MM.1S (cell line): ENCODE measurements at regions not wholly inside any gene's neighbourhood (a gene's known extent, or its start where the extent isn't known, plus 50 kb on each side); places are given as distances from the start of the nearest gene placed in this dataset.

Source experiments
- DNase-seq: peaks from one replicate; pipeline ENCODE4 v3.0.0-alpha.2; 2015
- H2AFZ ChIP-seq: fragments of 300-600 bp; sonication (generic); 2 replicates; pipeline ENCODE4 v1.6.0; 2016; ENCODE audit warnings: antibody characterized with exemption, low read length
- H3F3A ChIP-seq: fragments of 300-600 bp; sonication (generic); 2 replicates; pipeline ENCODE4 v1.6.1; 2016; ENCODE audit warnings: mild to moderate bottlenecking, antibody characterized with exemption, low read length, moderate library complexity, mixed read lengths; ENCODE audit not compliant: insufficient read depth
- H3K27ac ChIP-seq: fragments of 300-600 bp; sonication (generic); 2 replicates; pipeline ENCODE4 v1.5.1; 2016; ENCODE audit warnings: mild to moderate bottlenecking, low read length
- H3K27me3 ChIP-seq: fragments of 300-600 bp; sonication (generic); replicated peaks from 2 replicates; pipeline ENCODE4 v1.6.0; 2016; ENCODE audit warnings: low read length; ENCODE audit not compliant: insufficient read depth
- H3K36me3 ChIP-seq: fragments of 300-600 bp; sonication (generic); replicated peaks from 2 replicates; pipeline ENCODE4 v1.6.1; 2016; ENCODE audit warnings: mild to moderate bottlenecking, low read length, mixed read lengths; ENCODE audit not compliant: insufficient read depth
- H3K4me1 ChIP-seq: fragments of 300-600 bp; sonication (generic); 2 replicates; pipeline ENCODE4 v1.6.1; 2016; ENCODE audit warnings: low read length, mixed read lengths
- H3K4me2 ChIP-seq: fragments of 300-600 bp; sonication (generic); 2 replicates; pipeline ENCODE4 v1.6.0; 2016; ENCODE audit warnings: low read depth, low read length
- H3K4me3 ChIP-seq: fragments of 300-600 bp; sonication (generic); 2 replicates; pipeline ENCODE4 v1.5.1; 2016; ENCODE audit warnings: low read length, mixed read lengths
- H3K79me2 ChIP-seq: fragments of 300-600 bp; sonication (generic); 2 replicates; pipeline ENCODE4 v1.6.1; 2016; ENCODE audit warnings: mixed run types, low read length, mixed read lengths
- H3K9ac ChIP-seq: fragments of 300-600 bp; sonication (generic); 2 replicates; pipeline ENCODE4 v1.6.1; 2016; ENCODE audit warnings: low read length, mixed read lengths
- H3K9me2 ChIP-seq: fragments of 300-600 bp; sonication (generic); replicated peaks from 2 replicates; pipeline ENCODE4 v1.6.1; 2016; ENCODE audit warnings: mild to moderate bottlenecking, low read length, mixed read lengths; ENCODE audit not compliant: insufficient read depth
- H3K9me3 ChIP-seq: fragments of 300-600 bp; sonication (generic); replicated peaks from 2 replicates; pipeline ENCODE4 v1.6.1; 2016; ENCODE audit warnings: mild to moderate bottlenecking, low read length, mixed read lengths; ENCODE audit not compliant: insufficient read depth
- H4K20me1 ChIP-seq: fragments of 300-600 bp; sonication (generic); 2 replicates; pipeline ENCODE4 v1.6.1; 2016; ENCODE audit warnings: mild to moderate bottlenecking, low read length, moderate library complexity, mixed read lengths; ENCODE audit not compliant: insufficient read depth
- EZH2 ChIP-seq: fragments of 300-600 bp; sonication (generic); optimal IDR thresholded peaks from 2 replicates; pipeline ENCODE3; 2017; ENCODE audit warnings: low read depth, mild to moderate bottlenecking, antibody characterized with exemption, low read length, mixed read lengths
- EZH2phosphoT487 ChIP-seq: fragments of 300-600 bp; sonication (generic); IDR thresholded peaks from 2 replicates; pipeline ENCODE4 v1.6.1; 2018; ENCODE audit warnings: antibody characterized with exemption, low read length
- TF ChIP-seq, protein P1 (sequence below): fragments of 300-600 bp; sonication (generic); IDR thresholded peaks from 2 replicates; pipeline ENCODE4 v1.5.1; 2016; ENCODE audit warnings: antibody characterized with exemption, low read length, mixed read lengths

DNA sequence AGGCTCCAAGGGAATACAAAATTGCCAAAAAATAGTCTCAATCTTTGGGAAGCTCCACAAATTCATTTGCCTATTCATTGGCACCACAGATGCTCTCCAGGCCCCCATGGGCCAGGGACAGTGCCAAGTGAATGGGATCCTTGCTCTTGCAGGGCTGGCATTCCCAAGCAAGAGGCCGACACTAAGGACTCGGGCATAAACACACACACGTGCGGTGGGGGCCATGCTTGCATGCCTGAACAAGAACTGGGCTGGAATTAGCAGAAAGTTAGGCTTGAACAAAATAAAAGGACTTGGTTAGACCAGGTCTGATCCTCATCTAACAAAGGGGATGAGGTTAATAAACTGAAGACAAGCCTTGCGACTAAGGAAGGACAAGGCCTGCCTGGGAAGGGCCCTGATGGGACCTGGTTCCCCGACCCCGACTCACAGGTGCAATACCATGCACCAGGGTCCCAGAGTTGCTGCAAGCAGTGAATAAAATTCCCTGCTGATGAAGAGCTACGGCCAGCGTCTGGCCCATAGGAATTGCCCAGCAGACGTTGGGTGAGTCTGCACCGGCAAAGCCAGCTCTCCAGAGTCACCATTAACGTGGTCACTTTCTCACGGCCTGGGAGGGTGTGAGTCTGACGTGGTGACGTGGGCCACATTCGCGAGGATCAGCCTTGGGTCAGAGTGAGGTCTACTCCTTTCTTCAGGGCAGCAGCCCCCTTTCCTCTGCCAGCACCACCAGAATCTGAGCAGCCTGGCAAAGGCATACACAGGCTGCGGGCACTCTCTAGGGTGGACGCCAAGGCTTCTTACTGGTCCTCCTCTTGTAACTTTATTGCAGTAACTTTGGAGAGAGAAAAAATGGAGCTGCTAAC lies 77.4 kb upstream of the FCN1 start:
- Histone ChIP-seq H2AFZ (no peak overlapping the region), H3K79me2 (no peaks in the 10 kb centered on the region), H4K20me1 (no peaks in the 10 kb centered on the region), H3K4me3 (no peak overlapping the region), H3K27ac (no peak overlapping the region), H3K9ac (no peak overlapping the region), H3K4me1 (no peaks in the 10 kb centered on the region), H3K27me3 (peaks cover 74% of the 10 kb centered on the region), H3F3A (no peaks in the 10 kb centered on the region), H3K36me3 (no peaks in the 10 kb centered on the region), H3K9me3 (no peaks in the 10 kb centered on the region), H3K9me2 (no peaks in the 10 kb centered on the region), H3K4me2 (no peak overlapping the region)
- TF ChIP-seq, protein P1, sequence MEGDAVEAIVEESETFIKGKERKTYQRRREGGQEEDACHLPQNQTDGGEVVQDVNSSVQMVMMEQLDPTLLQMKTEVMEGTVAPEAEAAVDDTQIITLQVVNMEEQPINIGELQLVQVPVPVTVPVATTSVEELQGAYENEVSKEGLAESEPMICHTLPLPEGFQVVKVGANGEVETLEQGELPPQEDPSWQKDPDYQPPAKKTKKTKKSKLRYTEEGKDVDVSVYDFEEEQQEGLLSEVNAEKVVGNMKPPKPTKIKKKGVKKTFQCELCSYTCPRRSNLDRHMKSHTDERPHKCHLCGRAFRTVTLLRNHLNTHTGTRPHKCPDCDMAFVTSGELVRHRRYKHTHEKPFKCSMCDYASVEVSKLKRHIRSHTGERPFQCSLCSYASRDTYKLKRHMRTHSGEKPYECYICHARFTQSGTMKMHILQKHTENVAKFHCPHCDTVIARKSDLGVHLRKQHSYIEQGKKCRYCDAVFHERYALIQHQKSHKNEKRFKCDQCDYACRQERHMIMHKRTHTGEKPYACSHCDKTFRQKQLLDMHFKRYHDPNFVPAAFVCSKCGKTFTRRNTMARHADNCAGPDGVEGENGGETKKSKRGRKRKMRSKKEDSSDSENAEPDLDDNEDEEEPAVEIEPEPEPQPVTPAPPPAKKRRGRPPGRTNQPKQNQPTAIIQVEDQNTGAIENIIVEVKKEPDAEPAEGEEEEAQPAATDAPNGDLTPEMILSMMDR, result no peak
- TF ChIP-seq EZH2 (no peak), EZH2phosphoT487 (no peak)
- no peak for DNase-seq

DNA sequence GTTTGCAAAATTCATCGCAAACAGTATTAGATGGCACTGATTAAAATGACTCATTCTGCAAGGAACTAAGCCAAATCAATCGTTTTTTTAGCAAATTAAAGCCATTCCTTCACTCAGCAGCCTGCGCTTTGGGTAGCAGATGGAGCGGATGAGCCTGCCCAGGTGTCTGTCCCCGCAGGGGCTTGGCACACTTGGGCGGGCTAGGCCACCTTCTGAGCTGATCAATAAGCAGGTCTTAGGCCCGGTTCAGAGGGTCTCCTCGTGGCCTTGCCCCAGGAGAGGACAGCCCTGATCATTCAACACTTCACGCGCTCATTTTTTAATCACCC lies 78.0 kb upstream of the FCN1 start:
- Histone ChIP-seq H4K20me1 (no peaks in the 10 kb centered on the region), H3K9ac (no peak overlapping the region), H3K9me2 (no peaks in the 10 kb centered on the region), H3K4me3 (no peak overlapping the region), H3K4me2 (no peak overlapping the region), H3K36me3 (no peaks in the 10 kb centered on the region), H3K79me2 (no peaks in the 10 kb centered on the region), H3F3A (no peaks in the 10 kb centered on the region), H2AFZ (no peak overlapping the region), H3K27ac (no peak overlapping the region), H3K9me3 (no peaks in the 10 kb centered on the region), H3K4me1 (no peaks in the 10 kb centered on the region), H3K27me3 (peaks cover 75% of the 10 kb centered on the region)
- no peak for DNase-seq
- TF ChIP-seq EZH2, result no peak

DNA sequence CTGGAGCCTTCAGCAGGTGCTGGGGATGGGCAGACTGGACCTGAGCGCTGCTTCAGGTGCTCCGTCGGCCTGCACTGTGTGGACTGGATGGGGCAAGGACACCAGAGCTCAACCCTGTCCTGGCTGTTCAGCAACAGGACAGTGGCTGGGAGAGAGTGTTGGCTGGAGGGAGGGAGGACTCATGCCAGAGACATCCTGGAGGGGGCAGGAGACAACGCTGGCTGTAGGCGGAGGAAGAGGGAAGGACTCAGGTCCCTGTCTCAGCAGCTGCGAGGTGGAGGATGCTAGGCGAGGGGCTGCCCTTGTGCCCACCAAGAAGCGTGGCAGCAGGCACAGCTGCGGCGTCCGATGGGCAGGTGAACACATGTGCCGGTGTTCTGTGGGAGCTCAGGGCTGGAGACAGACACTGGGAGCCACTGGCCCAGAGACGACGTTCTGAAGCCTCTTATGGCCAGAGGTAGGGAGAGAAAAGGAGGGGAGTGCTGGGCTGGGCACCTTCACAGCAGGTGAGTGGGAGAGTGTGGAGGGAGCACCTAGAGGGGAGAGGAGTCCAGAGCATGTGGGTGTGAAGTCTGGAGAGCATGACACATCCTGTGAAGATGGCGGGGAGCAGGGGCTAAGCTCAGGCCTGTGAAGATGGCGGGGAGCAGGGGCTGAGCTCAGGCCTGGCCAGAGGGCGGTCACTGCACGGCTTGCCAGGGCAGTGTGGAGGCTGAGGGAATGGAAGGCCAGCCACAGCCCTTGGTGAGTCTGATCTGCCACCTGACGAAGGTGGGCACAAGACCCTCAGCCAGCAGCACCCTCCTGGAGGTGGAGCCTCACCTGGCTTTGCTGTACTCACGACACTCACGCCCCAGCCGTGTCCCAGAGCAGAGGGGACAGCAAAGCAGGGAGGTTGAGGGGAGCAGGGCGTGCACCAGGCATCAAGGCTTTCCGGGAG lies 79.1 kb upstream of the FCN1 start:
- no peak overlapping the region for H2AFZ ChIP-seq
- H3K9me2 ChIP-seq, result no peaks in the 10 kb centered on the region
- no peaks in the 10 kb centered on the region for H4K20me1 ChIP-seq
- H3K27ac ChIP-seq, result no peak overlapping the region
- no peaks in the 10 kb centered on the region for H3K36me3 ChIP-seq
- DNase-seq, result no peak
- H3F3A ChIP-seq, result no peaks in the 10 kb centered on the region
- no peak overlapping the region for H3K9ac ChIP-seq
- no peaks in the 10 kb centered on the region for H3K9me3 ChIP-seq
- H3K4me2 ChIP-seq, result no peak overlapping the region
- H3K79me2 ChIP-seq, result no peaks in the 10 kb centered on the region
- no peak overlapping the region for H3K4me3 ChIP-seq
- TF ChIP-seq, protein P1, result no peak
- TF ChIP-seq EZH2phosphoT487, result no peak
- TF ChIP-seq EZH2, result no peak
- no peaks in the 10 kb centered on the region for H3K4me1 ChIP-seq
- peaks cover 81% of the 10 kb centered on the region for H3K27me3 ChIP-seq
